DMS114 treated with DMSO at 0.1 percent for 48 hours (cell line): ENCODE measurements at regions not wholly inside any gene's neighbourhood (a gene's known extent, or its start where the extent isn't known, plus 50 kb on each side); places are given as distances from the start of the nearest gene placed in this dataset.

Source experiments
- DNase-seq: peaks from one replicate; lab custom pipeline; 2025; ENCODE audit not compliant: unreplicated experiment; lab: John Stamatoyannopoulos, UW

GRCh38 chr2:8202132-8202531 lies 479.7 kb upstream of the ID2 start:
- no peak for DNase-seq

DNA sequence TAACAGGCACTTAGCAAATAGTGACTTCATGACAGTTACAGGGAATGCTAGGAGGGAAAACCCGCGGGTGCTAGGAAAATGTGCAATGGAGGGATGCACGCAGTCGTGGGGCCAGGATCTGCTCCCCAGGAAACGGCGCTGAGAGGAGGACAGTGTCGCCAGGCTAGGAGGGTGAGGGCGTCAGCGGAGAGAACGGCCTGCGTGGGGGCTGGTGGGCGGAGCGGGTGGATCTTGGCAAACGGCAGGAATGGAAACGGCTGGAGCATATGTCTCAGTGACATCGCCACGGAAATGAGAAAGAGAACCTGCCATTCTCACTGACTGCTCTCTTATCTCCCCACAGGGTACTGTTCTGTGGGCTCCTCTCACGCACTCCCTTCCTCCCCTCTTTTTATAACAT lies 478.5 kb upstream of the ID2 start:
- no peak for DNase-seq

DNA sequence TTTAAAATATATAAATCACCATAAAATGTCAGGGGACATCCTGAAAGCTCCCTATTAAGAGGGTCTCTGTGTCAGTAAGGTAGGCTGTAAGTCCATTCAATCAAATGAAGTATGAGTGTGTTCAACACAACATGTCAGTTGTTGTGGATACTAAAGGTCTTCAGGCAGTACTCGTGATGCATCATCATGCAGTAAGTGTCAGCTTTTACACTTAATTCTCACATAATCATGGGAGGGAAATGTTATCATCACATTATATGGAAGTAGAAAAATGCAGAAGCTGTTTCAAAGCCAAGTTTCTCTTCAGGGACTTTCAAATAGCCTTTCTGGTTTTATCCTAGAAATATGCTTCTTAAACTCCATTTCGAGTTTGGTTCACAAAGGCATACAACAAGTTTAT lies 477.1 kb upstream of the ID2 start:
- no peak for DNase-seq

GRCh38 chr2:8209494-8209893 lies 472.4 kb upstream of the ID2 start:
- DNase-seq: no peak

- DNase-seq: no peak
Observed at GRCh38 chr2:8211384-8211783, 470.5 kb upstream of the ID2 start.

- DNase-seq: no peak
Observed at GRCh38 chr2:8212239-8212638, 469.6 kb upstream of the ID2 start.

GRCh38 chr2:8214036-8214615 lies 467.7 kb upstream of the ID2 start:
- DNase-seq: no peak

DNA sequence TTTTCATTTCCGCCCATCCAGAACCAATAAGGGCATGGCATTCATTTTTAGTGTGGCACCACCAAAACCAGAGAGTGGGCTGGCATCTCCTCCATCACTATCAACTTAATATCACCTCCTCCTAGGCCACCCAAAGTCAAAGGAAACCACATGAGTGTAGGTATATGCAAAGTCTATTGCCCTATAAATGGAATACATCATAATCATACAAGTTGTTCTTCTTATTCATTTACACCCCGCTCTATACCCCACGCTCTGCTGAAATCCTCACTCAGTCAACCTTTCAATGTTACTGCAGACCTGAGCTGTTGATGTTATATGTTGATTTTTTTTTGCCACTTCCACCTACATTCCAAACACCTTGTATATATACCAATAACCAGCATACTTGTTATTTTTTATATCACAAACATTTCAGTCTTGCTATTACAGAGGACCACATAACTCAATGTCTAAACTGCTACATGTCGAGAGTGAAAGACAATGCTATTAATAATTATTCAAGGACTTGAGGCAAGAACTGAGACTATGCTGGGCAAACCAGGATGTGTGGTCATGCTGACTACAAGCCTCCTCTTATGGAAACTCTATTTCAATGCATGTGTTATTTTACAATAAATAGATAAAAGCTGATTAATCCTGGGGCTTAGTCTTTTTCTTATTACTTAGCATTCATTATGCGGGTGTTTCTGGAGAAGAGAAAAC lies 466.5 kb upstream of the ID2 start:
- no peak for DNase-seq

- DNase-seq: no peak
Observed at GRCh38 chr2:8215982-8216381, 465.9 kb upstream of the ID2 start.

GRCh38 chr2:8216397-8216796 lies 465.5 kb upstream of the ID2 start:
- no peak for DNase-seq

- DNase-seq: no peak
Observed at GRCh38 chr2:8217468-8218030, 464.3 kb upstream of the ID2 start.

DNA sequence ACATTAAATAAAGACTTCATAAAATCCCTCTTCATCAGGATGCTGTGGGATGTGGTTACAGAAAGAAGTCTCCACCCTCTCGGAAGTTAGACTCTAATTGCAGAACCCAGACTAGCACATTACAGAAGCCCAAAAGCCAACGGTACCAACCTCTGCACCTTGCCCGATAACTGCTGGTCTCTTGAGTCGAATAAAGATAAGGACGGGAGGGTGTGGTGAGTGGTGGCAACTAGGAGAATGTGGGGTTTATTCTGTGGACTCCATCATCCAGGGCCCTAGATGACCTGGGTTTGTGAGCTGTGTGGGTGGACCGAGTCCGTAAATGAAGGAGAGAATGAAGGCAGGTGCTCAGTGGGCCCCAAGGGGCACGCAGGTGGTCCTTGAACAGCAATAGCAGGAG lies 462.8 kb upstream of the ID2 start:
- no peak for DNase-seq

DNA sequence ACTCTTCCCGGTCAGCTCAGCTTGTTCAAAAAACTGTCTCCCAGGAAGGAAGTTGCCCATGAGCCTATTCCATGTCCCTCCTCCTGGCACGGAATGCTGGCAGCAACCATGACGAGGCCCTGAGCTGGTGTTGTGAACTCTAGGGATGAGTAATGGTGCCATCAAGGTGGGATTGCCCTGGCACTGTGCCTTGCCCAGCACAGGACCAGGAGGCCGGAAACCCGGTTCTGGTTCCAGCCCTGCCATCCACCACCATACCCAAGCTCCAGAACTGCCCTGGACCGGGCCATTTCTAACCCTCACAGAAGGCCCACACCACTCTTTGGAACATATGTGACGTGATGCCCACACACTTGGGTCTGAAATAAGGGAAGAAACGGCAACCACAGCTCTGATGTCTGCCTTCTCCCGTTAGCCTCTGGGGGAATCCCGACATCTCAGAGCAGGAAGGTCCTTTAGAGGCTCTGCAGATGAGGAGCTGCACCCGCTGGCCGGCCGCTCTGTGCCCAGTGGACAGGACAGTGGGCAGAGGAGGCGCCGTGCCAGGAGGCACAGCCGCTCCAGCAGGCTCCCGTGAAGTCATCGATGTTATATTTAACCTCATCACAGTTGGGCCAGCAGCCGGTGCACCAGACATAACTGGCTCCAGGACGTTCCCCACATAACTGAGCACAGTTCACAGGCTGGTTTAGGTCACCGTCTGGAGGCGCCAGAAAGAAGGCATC lies 462.1 kb upstream of the ID2 start:
- DNase-seq: no peak

GRCh38 chr2:8222979-8223694 lies 458.7 kb upstream of the ID2 start:
- DNase-seq: no peak

DNA sequence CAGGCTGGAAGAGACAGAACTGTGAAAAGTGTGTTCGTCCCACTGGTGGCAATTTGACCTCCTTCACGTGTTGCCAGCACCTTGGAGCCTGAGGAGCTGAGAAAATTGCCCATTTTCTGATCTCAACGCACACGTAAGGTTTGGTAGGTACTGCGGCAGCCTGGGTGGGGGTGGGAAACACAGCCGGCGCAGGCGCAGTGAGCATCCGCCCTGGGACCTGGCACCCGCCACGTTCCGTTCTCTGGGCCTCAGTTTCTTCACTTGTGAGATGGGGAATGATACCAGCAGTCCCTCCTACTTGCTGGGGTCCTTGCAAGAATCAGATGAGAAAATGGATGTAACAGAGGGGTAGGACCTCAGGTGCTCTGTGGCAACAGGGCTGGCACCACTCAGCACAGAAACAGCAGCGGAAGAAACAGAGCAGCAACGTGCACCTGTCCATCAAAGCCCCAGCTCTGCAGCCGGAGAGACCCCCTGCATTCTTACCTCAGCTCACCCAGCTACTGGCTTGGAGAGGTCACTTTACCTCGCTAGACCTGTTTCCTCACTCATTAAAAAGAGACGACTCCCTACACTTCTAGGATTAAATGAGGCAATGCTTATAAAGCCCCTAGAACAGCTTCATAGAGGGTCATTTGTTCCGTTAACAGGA lies 458.0 kb upstream of the ID2 start:
- no peak for DNase-seq

DNA sequence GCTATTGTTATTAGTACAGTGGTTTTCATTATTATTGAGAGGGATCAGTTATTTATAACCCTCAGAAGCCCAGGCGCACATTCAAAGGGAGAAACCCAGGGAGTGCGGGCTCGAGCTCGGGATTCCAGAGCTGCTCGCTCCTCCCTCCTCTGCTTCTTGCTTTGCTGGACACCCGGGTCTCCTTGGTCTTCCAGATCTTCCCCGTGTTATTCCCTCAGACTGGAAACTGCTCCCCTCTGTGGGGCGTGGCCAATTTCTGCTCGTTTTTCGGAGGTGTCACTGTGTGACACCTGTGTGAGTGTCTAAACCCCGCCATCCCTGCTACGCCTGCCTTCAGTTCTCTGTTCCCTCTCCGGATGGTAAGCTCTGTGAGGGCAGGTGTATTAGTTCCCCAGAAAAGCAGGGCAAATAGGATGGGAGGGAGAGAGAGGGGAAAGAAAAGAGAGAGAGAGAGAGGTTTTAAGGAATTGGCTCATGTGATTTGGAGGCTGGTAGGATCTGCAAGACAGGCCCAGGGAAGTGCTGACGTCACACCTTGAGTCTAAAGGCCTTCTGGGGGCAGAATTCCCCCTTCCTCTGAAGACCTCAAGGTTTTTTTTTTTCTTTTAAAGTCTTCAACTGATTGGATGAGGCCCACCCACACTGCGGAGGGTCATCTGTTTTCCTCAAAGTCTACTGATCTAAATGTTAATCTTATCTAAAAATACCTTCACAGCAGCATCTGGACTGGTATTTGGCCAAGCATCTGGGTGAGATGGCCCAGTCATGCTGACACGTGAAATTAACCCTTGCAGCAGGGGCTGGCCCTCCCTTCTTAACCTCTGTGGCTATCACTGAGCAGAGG lies 457.3 kb upstream of the ID2 start:
- DNase-seq: no peak

DNA sequence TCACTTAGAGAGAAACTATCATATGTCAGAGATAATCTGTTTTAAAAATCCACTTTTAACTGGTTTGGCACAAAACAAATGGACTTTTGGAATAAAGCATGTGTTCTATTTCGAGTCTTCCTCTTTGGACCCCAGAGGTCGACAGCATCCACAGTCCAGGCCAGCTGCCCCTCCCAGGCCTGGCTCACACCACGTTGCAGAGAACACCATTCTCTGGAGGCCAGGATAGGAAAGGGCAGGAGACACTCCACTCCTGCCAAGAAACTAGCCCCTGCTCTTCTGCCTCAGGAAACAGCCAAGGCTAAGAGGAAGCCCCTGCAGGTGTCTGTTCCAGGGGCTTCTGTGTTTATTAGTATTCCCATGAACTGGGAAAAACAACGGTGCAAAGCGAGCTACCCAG lies 456.6 kb upstream of the ID2 start:
- no peak for DNase-seq

DNA sequence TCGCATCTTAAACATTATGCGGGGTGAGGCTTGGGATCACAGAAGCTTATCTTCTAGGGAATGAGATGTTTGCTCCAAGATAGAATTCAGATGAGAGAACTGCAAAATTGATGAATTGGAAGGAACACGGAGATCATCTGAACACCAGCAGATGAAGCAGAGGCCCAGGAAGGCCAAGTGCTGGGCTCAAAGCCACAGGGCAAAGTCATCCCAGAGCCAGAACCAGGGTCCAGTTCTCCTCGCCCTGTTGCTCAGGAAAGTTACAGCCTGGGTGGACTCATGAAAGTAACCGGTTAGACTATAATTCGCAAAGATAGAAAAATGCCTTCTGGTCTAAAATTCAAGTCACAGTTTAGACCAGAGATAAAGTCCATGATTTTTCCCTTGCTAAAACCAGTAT lies 456.1 kb upstream of the ID2 start:
- DNase-seq: no peak

GRCh38 chr2:8229546-8229986 lies 452.3 kb upstream of the ID2 start:
- no peak for DNase-seq

GRCh38 chr2:8230466-8230865 lies 451.4 kb upstream of the ID2 start:
- no peak for DNase-seq
